Spinal cord (tissue), 9 donors: ENCODE measurements at regions not wholly inside any gene's neighbourhood (a gene's known extent, or its start where the extent isn't known, plus 50 kb on each side); places are given as distances from the start of the nearest gene placed in this dataset.

Experiments used
- DNase-seq, 6 donors: peaks; one replicate each; pipeline versions ENCODE4 v3.0.0 to v3.0.0-alpha.2; 2013 to 2015; ENCODE audit warnings: low spot score in 6 of 6, low read depth in 4 of 6
- H3K27ac ChIP-seq: one replicate; pipeline ENCODE4 v1.5.1; 2013; ENCODE audit warnings: low read depth, low read length, control low read depth
- H3K27me3 ChIP-seq: one replicate; pipeline ENCODE4 v1.6.1; 2013; ENCODE audit warnings: low read length; ENCODE audit not compliant: control insufficient read depth, insufficient read depth
- H3K36me3 ChIP-seq: one replicate; pipeline ENCODE4 v1.6.1; 2013; ENCODE audit warnings: low read length; ENCODE audit not compliant: control insufficient read depth, insufficient read depth
- H3K4me1 ChIP-seq: one replicate; pipeline ENCODE4 v1.6.1; 2013; ENCODE audit warnings: low read length; ENCODE audit not compliant: control insufficient read depth, insufficient read depth
- H3K4me3 ChIP-seq: one replicate; pipeline ENCODE4 v1.5.1; 2013; ENCODE audit warnings: low read depth, low read length, control low read depth
- H3K9me3 ChIP-seq: one replicate; pipeline ENCODE4 v1.6.1; 2013; ENCODE audit warnings: low read length; ENCODE audit not compliant: control insufficient read depth, insufficient read depth
- WGBS: methylation state at CpG from one replicate; pipeline ENCODE4 v1.1.5; 2013; ENCODE audit warnings: missing lambda C conversion rate; ENCODE audit not compliant: insufficient coverage; 5-methylcytosine and 5-hydroxymethylcytosine counted together
- donor health status: healthy.

GRCh38 chr16:26644912-26645543 is 421.7 kb upstream of the C16orf82 start:
- Histone ChIP-seq H3K36me3 (no peaks in the 10 kb centered on the region), H3K4me3 (no peak overlapping the region), H3K27me3 (no peaks in the 10 kb centered on the region), H3K9me3 (no peaks in the 10 kb centered on the region), H3K27ac (no peak overlapping the region), H3K4me1 (no peaks in the 10 kb centered on the region)
- WGBS = 91% methylated on average over 11 of the region's 11 CpGs
- peak in 1 of 6 donors; percentile 32 for DNase-seq

GRCh38 chr16:26645614-26646013 is 421.1 kb upstream of the C16orf82 start:
- Histone ChIP-seq H3K36me3 (no peaks in the 10 kb centered on the region), H3K27me3 (no peaks in the 10 kb centered on the region), H3K4me3 (no peak overlapping the region), H3K9me3 (no peaks in the 10 kb centered on the region), H3K4me1 (no peaks in the 10 kb centered on the region), H3K27ac (no peak overlapping the region)
- 16% methylated on average over 7 of the region's 9 CpGs for WGBS
- peak in 2 of 6 donors; percentile 57 to 66 for DNase-seq

GRCh38 chr16:26647870-26648269 is 418.9 kb upstream of the C16orf82 start:
- Histone ChIP-seq H3K4me3 (no peak overlapping the region), H3K9me3 (no peaks in the 10 kb centered on the region), H3K27me3 (no peaks in the 10 kb centered on the region), H3K27ac (no peak overlapping the region), H3K36me3 (no peaks in the 10 kb centered on the region), H3K4me1 (no peaks in the 10 kb centered on the region)
- DNase-seq = no peak
- WGBS = 91% methylated on average over 1 of the region's 4 CpGs

GRCh38 chr16:26648851-26649250 is 417.9 kb upstream of the C16orf82 start:
- Histone ChIP-seq H3K27ac (no peak overlapping the region), H3K4me3 (no peak overlapping the region), H3K4me1 (no peaks in the 10 kb centered on the region), H3K27me3 (no peaks in the 10 kb centered on the region), H3K36me3 (no peaks in the 10 kb centered on the region), H3K9me3 (no peaks in the 10 kb centered on the region)
- WGBS = 59% methylated on average over 2 of the region's 2 CpGs
- DNase-seq = no peak

GRCh38 chr16:26649381-26650045 is 417.2 kb upstream of the C16orf82 start:
- 88% methylated on average over 1 of the region's 5 CpGs for WGBS
- H3K36me3 ChIP-seq = no peaks in the 10 kb centered on the region
- no peak overlapping the region for H3K27ac ChIP-seq
- no peaks in the 10 kb centered on the region for H3K27me3 ChIP-seq
- no peak overlapping the region for H3K4me3 ChIP-seq
- no peaks in the 10 kb centered on the region for H3K9me3 ChIP-seq
- H3K4me1 ChIP-seq = no peaks in the 10 kb centered on the region
- peak in 1 of 6 donors; percentile 57 for DNase-seq

- H3K27me3 ChIP-seq = no peaks in the 10 kb centered on the region
- no peak overlapping the region for H3K4me3 ChIP-seq
- 89% methylated on average over 1 of the region's 2 CpGs for WGBS
- DNase-seq = no peak
- no peaks in the 10 kb centered on the region for H3K36me3 ChIP-seq
- no peaks in the 10 kb centered on the region for H3K4me1 ChIP-seq
- no peaks in the 10 kb centered on the region for H3K9me3 ChIP-seq
- H3K27ac ChIP-seq = no peak overlapping the region
Observed at GRCh38 chr16:26651464-26651863, 415.3 kb upstream of the C16orf82 start.

- Histone ChIP-seq H3K27ac (no peak overlapping the region), H3K4me1 (no peaks in the 10 kb centered on the region), H3K36me3 (no peaks in the 10 kb centered on the region), H3K4me3 (no peak overlapping the region), H3K9me3 (no peaks in the 10 kb centered on the region), H3K27me3 (no peaks in the 10 kb centered on the region)
- DNase-seq = no peak
- no CpG with 5 or more reads among the region's 1 CpG for WGBS
Observed at GRCh38 chr16:26651884-26652283, 414.8 kb upstream of the C16orf82 start.

- Histone ChIP-seq H3K27me3 (no peaks in the 10 kb centered on the region), H3K36me3 (no peaks in the 10 kb centered on the region), H3K4me1 (no peaks in the 10 kb centered on the region), H3K4me3 (no peak overlapping the region), H3K9me3 (no peaks in the 10 kb centered on the region), H3K27ac (no peak overlapping the region)
- no peak for DNase-seq
- no CpG with 5 or more reads among the region's 2 CpGs for WGBS
Observed at GRCh38 chr16:26658486-26658885, 408.2 kb upstream of the C16orf82 start.

GRCh38 chr16:26658915-26659314 is 407.8 kb upstream of the C16orf82 start:
- WGBS = no CpG with 5 or more reads among the region's 2 CpGs
- Histone ChIP-seq H3K27me3 (no peaks in the 10 kb centered on the region), H3K36me3 (no peaks in the 10 kb centered on the region), H3K27ac (no peak overlapping the region), H3K4me1 (no peaks in the 10 kb centered on the region), H3K9me3 (no peaks in the 10 kb centered on the region), H3K4me3 (no peak overlapping the region)
- no peak for DNase-seq

GRCh38 chr16:26664086-26664485 is 402.6 kb upstream of the C16orf82 start:
- DNase-seq = no peak
- WGBS = 85% methylated on average over 4 of the region's 4 CpGs
- Histone ChIP-seq H3K27me3 (no peaks in the 10 kb centered on the region), H3K36me3 (no peaks in the 10 kb centered on the region), H3K27ac (no peak overlapping the region), H3K4me1 (no peaks in the 10 kb centered on the region), H3K4me3 (no peak overlapping the region), H3K9me3 (no peaks in the 10 kb centered on the region)
